Osteoblast (primary cell): ENCODE measurements at regions not wholly inside any gene's neighbourhood (a gene's known extent, or its start where the extent isn't known, plus 50 kb on each side); places are given as distances from the start of the nearest gene placed in this dataset.

Source experiments
- DNase-seq: peaks from one replicate; pipeline ENCODE4 v3.0.0; 2011; ENCODE audit warnings: low spot score, mixed read lengths; ENCODE audit not compliant: insufficient read length; ENCODE audit errors: missing footprints
- H2AFZ ChIP-seq: 2 replicates; pipeline ENCODE4 v1.6.0; 2011; ENCODE audit warnings: mild to moderate bottlenecking, low read length
- H3K27ac ChIP-seq: 2 replicates; pipeline ENCODE4 v1.5.1; 2011; ENCODE audit warnings: mild to moderate bottlenecking, low read depth, low read length, moderate library complexity
- H3K27me3 ChIP-seq: 2 replicates; pipeline ENCODE4 v1.6.0; 2012; ENCODE audit warnings: mild to moderate bottlenecking, control low read depth, inconsistent platforms, low read length, moderate library complexity; ENCODE audit not compliant: insufficient read depth
- H3K36me3 ChIP-seq: 2 replicates; pipeline ENCODE4 v1.5.1; 2011; ENCODE audit warnings: mild to moderate bottlenecking, low read length, control low read depth, moderate library complexity; ENCODE audit not compliant: insufficient read depth
- H3K4me1 ChIP-seq: 2 replicates; pipeline ENCODE4 v1.5.1; 2011; ENCODE audit warnings: mild to moderate bottlenecking, low read length, control low read depth, moderate library complexity; ENCODE audit not compliant: insufficient read depth
- H3K4me2 ChIP-seq: 2 replicates; pipeline ENCODE4 v1.6.0; 2011; ENCODE audit warnings: mild to moderate bottlenecking, low read length; ENCODE audit not compliant: insufficient read depth
- H3K4me3 ChIP-seq: fragments of 200-600 bp; sonication (generic); 3 replicates; pipeline ENCODE4 v1.5.1; 2012; ENCODE audit warnings: mild to moderate bottlenecking, low read length, inconsistent platforms; ENCODE audit not compliant: insufficient read depth
- H3K79me2 ChIP-seq: 2 replicates; pipeline ENCODE4 v1.6.0; 2012; ENCODE audit warnings: mild to moderate bottlenecking, low read length, control low read depth, inconsistent platforms; ENCODE audit not compliant: insufficient read depth
- H3K9me3 ChIP-seq: 2 replicates; pipeline ENCODE4 v1.5.1; 2011; ENCODE audit warnings: low read depth, low read length, control low read depth
- H4K20me1 ChIP-seq: 2 replicates; pipeline ENCODE4 v1.6.0; 2012; ENCODE audit warnings: mild to moderate bottlenecking, low read length, control low read depth; ENCODE audit not compliant: insufficient read depth
- TF ChIP-seq, protein P1 (sequence below): IDR thresholded peaks from 2 replicates; pipeline ENCODE4 v1.5.1; 2011; ENCODE audit warnings: mild to moderate bottlenecking, low read depth, low read length, moderate library complexity; ENCODE audit errors: extremely low read depth

DNA sequence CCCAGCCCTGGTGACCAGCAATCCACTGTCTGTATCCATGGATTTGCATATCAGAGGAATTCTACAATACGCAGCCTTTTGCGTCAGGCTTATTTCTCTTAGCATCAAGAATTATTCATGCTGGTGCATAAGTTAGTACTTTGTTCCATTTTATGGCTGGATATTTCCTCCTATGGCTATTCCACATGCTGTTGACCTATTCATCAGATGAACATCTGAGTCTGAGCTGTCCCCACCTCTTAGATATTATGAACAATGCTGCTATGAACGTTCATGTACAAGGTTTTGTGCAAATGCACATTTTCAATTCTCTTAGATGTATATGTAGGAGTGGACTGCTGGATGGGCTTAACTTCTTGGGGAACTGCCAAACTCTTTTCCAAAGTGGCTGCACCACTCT lies 79.0 kb upstream of the CST7 start:
- H3K27me3 ChIP-seq = peaks cover 31% of the 10 kb centered on the region
- peaks cover 7% of the 10 kb centered on the region for H3K9me3 ChIP-seq
- DNase-seq = no peak
- no peaks in the 10 kb centered on the region for H3K4me1 ChIP-seq
- H3K27ac ChIP-seq = no peak overlapping the region
- H3K4me2 ChIP-seq = no peak overlapping the region
- no peak overlapping the region for H3K4me3 ChIP-seq
- no peak overlapping the region for H2AFZ ChIP-seq
- no peaks in the 10 kb centered on the region for H3K36me3 ChIP-seq
- TF ChIP-seq, protein P1, sequence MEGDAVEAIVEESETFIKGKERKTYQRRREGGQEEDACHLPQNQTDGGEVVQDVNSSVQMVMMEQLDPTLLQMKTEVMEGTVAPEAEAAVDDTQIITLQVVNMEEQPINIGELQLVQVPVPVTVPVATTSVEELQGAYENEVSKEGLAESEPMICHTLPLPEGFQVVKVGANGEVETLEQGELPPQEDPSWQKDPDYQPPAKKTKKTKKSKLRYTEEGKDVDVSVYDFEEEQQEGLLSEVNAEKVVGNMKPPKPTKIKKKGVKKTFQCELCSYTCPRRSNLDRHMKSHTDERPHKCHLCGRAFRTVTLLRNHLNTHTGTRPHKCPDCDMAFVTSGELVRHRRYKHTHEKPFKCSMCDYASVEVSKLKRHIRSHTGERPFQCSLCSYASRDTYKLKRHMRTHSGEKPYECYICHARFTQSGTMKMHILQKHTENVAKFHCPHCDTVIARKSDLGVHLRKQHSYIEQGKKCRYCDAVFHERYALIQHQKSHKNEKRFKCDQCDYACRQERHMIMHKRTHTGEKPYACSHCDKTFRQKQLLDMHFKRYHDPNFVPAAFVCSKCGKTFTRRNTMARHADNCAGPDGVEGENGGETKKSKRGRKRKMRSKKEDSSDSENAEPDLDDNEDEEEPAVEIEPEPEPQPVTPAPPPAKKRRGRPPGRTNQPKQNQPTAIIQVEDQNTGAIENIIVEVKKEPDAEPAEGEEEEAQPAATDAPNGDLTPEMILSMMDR = no peak
- no peaks in the 10 kb centered on the region for H3K79me2 ChIP-seq
- no peaks in the 10 kb centered on the region for H4K20me1 ChIP-seq

DNA sequence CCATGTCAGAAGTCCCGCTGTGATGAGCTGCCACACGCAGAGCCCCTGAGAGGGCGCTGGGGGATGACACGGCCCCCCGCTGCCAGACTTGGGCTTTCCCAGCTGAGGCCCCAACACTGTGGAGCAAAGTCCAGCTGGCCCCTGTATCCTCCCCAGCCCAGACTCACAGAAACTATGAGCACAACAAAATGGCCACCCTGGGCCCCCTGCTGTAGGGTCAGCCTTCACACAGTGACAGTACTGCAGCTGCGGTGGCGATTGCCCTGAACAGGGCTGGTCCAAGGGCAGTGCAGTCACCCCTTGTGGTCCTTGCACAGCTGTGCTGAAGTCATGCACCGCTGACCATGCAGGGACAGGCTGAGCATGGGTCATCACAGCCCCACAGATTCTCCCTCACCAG lies 78.2 kb upstream of the CST7 start:
- no peaks in the 10 kb centered on the region for H3K4me1 ChIP-seq
- H3K27ac ChIP-seq = no peak overlapping the region
- H3K4me2 ChIP-seq = no peak overlapping the region
- H4K20me1 ChIP-seq = no peaks in the 10 kb centered on the region
- no peaks in the 10 kb centered on the region for H3K9me3 ChIP-seq
- H3K4me3 ChIP-seq = no peak overlapping the region
- DNase-seq = peak; percentile 39
- no peaks in the 10 kb centered on the region for H3K36me3 ChIP-seq
- H3K27me3 ChIP-seq = peaks cover 29% of the 10 kb centered on the region
- TF ChIP-seq, protein P1 = no peak
- no peaks in the 10 kb centered on the region for H3K79me2 ChIP-seq
- no peak overlapping the region for H2AFZ ChIP-seq

DNA sequence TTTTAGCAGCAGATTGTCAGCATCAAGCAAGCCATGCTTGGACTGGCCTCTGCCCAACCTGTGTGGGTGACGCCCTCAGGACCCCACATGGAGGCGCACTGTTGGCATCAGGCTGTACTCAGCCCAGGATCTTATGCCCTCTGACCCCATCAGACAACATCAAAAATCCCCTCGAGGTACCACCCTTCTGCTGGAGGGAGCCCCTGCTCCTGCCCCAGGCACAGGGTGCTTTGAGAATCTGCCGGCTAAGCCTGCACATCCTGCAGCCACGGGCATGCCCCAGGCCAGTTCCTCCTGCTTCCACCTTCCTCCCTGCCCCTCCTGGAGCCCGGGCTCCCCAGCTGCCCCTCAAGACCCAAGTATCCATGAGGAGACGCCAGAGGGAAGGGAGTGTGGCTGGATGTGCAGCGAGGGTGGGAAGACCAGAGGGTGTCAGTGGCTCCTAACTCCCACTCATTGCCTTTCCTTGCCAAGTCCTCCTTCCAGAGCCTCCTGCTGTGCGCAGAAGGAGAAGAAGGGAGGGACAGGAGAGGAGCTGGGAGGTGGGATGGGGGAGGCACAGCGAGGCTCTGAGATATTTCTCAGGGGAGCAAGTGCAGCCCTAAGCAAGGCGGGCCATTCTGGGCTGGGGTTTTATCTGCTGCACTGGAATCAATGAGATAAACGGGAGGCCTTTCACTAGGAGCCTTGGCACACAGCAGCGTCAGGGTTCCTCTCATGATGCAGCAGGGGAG lies 77.4 kb upstream of the CST7 start:
- no peaks in the 10 kb centered on the region for H3K4me1 ChIP-seq
- no peak overlapping the region for H3K4me3 ChIP-seq
- H3K9me3 ChIP-seq = no peaks in the 10 kb centered on the region
- no peaks in the 10 kb centered on the region for H3K79me2 ChIP-seq
- peaks cover 23% of the 10 kb centered on the region for H3K27me3 ChIP-seq
- no peaks in the 10 kb centered on the region for H4K20me1 ChIP-seq
- no peak overlapping the region for H3K27ac ChIP-seq
- no peaks in the 10 kb centered on the region for H3K36me3 ChIP-seq
- peak; percentile 31 for DNase-seq
- TF ChIP-seq, protein P1 = no peak
- H2AFZ ChIP-seq = no peak overlapping the region
- no peak overlapping the region for H3K4me2 ChIP-seq

DNA sequence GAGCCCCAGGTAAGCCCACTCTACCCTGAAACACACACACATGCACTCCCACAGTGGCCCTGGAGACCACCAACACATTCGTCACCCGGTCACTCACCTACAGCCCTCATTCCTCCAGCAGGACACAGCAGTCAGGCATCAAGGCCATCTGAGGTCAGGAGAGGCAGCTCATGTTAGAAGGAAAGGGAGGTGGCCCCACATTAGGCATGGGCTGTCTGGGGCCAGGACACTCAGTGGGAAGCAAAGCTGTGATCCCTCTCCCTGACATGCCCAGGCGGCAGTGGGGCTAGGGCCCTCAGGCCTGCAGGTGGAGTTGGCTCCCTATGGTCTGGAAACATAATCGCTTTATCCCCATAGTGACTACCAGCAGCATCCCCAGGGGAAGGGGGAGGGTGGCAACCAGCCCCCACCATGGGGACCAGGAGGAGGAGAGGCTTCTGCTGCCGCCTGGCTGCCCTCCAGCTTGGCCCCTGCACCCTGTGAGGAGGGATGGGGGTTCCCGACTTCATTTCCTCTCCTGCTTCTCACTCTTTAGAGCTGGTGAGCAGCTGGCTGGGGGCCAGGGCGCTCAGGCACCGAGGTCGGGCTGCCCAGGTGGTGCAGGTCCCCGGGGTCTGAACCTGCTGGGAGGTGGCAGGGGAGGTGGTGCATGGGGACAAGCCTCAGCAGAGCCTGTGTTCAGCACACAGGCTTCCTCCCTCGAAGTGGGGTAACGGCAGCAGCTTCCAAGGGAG lies 76.6 kb upstream of the CST7 start:
- Histone ChIP-seq H4K20me1 (no peaks in the 10 kb centered on the region), H3K4me3 (no peak overlapping the region), H3K9me3 (no peaks in the 10 kb centered on the region), H2AFZ (no peak overlapping the region), H3K4me1 (no peaks in the 10 kb centered on the region), H3K79me2 (no peaks in the 10 kb centered on the region), H3K27me3 (peaks cover 20% of the 10 kb centered on the region), H3K4me2 (no peak overlapping the region), H3K27ac (no peak overlapping the region), H3K36me3 (no peaks in the 10 kb centered on the region)
- TF ChIP-seq, protein P1 = no peak
- peak; percentile 58 for DNase-seq
